ENCODE measurements at regions not wholly inside any gene's neighbourhood (a gene's known extent, or its start where the extent isn't known, plus 50 kb on each side); places are given as distances from the start of the nearest gene placed in this dataset.

DNA sequence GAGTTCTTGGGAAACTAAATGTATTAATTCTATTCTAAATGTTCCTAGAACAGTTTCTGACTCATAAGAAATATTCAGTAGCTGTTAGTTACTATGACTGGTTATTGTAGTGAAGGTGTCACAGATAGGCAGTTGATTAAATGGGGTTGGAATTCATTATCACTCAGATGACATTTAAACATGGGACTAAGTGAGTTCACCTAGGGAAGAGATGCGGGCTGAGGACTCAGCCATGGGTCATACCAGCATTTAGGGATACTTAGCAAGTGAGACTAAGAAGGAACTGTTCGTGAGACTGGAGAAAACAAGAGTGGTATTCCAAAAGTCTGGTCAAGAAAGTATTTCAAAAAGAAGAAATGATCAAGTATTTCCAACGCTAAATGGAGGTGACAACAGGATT is 125.1 kb upstream of the ADGRL4 start:
- no peak for DNase-seq

DNA sequence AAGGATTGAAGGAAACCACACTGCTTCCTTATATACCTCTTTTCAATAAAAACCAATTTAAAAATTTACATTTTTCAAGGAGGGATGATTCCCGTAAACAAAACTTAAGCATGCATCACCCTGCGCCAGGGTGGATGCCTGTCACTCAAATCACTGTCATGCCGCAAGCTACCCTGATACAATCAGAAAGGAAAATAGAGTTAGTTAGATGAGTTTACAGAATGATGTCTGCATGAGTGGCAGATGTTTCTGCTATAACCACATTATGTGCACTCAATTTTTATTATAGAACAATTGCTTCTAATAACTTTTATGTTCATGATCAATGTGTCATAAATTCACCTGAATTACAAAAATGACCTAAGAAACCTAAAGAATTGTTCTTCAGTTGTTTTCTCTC is 123.4 kb upstream of the ADGRL4 start:
- no peak for DNase-seq

GRCh38 chr1:79128722-79129121 is 122.2 kb upstream of the ADGRL4 start:
- peak; percentile 82 for DNase-seq

DNA sequence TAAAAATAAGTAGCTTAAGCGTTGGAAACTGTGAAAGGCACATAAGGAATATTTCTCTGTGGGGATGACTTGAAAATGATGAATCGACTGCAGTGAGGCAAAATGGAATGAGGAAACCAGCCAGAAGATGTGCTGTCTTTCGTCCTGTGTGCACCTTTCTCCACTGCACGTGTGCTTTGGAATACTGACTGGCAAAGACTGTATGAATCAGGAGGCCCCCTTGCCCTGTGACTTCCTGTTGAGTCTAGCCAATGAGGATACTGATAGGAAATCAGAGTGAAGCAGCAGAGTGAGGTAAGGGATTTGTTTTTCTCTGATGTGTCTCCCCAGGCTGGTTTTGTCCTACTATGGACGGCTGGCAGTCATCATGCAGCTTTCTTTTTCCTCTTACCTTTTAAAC is 118.2 kb upstream of the ADGRL4 start:
- no peak for DNase-seq

- no peak for DNase-seq
These were observed 116.0 kb upstream of the ADGRL4 start for GRCh38 chr1:79122521-79122920.

- DNase-seq: no peak
These were observed 110.8 kb upstream of the ADGRL4 start for GRCh38 chr1:79117376-79117775.

GRCh38 chr1:79113836-79114235 is 107.3 kb upstream of the ADGRL4 start:
- DNase-seq: no peak

DNA sequence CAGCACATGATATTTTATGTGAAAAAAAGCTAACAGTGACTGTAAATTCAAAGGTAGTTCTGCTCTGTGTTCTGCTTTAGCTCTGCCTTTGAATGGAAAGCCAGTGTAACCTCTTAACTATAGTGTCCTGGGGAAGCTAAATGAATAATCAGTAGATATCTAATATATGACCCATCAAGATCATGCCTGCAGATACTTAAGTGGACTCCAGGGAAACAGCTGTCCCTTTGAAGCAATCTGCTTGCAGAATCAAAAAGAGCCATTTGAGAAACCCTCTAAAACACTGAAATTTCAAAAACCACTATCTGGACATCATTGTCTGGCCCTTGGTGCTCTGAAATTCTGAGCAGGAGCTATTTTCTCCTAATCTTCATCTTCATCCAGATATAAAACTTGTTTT is 104.2 kb upstream of the ADGRL4 start:
- DNase-seq: no peak

- no peak for DNase-seq
These were observed 102.9 kb upstream of the ADGRL4 start for GRCh38 chr1:79109445-79109844.

DNA sequence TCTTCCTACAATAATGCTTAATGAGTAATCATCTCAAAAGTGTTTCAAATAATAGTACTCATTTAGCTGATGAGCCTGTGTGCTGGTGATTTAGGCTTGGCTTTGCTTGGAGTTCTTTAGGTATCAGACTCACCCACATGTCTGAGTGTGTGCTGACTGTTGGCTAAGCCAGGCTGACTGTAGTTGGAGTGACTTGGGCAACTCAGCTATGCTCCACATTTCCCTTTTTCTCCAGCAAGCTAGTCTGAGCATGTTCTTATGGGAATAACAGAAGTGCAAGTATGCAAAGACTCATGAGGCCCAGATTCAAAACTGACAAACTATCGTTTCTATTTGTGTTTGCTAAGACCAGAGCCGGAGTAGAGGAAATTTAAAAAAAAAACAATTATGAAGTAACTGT is 99.0 kb upstream of the ADGRL4 start:
- no peak for DNase-seq

DNA sequence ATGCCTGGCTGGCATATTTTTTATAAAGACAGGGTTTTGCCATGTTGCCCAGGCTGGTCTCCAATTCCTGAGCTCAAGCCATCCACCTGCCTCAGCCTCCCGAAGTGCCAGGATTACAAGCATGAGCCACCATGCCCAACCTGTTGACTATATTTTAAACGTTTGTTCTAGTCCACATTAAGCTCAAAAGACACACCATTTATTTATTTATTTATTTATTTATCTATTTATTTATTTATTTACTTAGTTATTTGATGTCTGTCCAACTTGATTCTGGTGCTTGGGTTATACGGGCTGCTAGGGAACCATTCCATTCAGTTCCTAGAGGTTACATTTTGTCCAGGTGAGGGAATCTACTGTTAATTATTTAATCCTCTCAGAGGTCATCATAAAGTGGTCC is 98.1 kb upstream of the ADGRL4 start:
- DNase-seq: no peak

- peak; percentile 81 for DNase-seq
These were observed 93.9 kb upstream of the ADGRL4 start for GRCh38 chr1:79100385-79100784.

DNA sequence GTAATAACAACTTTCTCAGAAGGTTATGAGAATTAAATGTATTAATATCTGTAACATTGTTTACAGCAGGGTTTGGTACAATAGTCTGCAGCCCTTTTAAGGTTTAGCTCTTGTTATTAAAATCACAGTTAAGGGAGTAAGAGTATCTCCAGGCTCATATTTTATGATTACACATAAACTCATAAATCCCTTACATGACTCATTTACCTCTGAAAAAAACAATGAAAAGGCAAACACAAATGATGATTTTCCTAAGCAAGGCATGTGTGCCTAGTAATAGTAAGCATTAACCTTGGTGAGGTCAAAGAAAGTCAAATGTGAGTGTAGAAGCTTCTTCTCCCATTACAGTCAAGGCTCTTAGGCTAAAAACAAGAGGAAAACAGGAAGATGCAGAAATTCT is 84.5 kb upstream of the ADGRL4 start:
- no peak for DNase-seq

DNA sequence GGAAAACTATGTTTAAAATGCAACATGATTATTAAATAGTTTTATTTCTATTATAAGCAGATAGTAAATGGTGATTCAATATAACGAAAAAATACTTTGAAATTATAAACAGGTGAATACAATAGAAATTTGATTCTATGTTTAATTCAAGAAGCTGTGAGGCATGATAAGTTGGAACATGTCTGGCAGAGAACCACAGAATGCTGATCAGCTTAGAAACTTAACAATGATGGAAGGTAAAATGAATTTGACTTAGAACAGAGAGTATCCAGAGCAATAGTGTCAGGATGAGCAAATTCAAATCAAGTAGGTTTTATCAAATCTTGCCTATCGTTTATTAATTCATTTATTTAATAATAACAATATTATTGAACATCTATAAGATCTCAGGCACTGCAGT is 83.4 kb upstream of the ADGRL4 start:
- DNase-seq: no peak

DNA sequence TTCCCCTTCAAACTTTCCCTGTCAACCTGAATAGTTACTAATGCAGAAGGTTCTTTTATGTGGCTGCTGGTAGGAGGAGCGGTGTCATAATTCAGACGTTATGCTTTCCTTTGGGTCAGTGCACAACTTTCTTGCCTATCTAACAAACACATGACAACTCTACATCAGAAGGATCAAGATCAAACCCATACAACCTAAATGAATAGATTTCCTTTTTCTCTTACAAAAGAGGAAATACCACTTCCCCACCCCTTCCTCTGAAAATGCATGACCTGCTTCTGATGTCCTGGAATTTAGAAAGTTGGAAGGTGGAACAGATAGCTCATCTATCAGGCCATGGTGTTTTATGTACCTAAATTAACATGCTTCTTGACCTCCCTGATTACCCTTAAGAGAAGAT is 75.7 kb upstream of the ADGRL4 start:
- DNase-seq: no peak

GRCh38 chr1:79079770-79080169 is 73.2 kb upstream of the ADGRL4 start:
- peak; percentile 90 for DNase-seq

DNA sequence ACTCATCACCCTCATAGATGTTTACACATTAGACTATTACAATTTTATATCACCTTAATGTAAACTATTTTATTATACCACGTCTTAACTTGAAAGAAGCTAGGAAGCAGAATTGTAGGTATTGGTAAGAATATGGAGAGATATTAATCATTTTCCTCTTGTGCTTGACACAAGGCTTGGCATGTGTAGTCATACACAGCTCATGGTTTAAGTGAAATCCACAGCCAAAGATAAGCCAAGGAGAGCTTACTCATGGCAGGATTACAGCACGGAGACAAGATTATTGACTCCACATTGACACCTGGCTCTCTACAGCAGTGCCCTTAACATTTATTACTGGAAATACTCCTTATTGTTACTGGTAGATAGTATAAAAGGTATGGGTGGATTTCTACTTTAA is 68.4 kb upstream of the ADGRL4 start:
- DNase-seq: no peak

DNA sequence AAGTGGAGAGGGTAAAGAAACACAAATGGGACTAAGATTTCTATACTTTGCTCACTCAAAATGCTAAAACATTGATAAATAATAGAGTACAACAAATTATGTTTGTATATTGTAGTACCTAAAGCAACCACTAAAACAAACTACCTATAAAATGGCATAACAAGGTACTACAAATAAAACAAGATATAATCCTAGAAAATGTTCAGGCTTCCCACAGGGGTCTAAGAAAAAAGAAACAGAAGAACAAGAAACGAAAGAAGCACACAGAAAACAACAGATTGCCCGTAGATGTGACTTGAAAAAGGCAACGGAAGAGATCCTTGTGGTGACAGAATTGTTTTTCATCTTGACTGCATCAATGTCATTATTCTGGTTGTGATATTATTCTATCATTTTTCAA is 63.3 kb upstream of the ADGRL4 start:
- DNase-seq: no peak

DNA sequence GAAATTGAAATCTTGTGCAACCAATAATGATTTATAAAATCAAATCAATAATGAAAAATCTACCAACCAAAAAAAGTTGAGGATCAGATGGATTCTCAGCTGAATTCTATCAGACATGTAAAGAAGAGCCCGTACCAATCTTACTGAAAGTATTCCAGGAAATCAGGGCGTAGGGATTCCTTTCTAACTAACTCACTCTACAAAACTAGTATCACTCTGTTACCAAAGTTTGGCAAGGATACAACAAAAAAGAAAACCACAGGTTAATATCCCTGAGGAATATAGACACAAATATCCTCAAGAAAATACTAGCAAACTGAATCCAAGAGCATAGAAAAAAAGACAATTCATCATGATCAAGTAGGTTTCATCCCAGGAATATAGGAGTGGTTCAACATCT is 52.8 kb upstream of the ADGRL4 start:
- DNase-seq: peak; percentile 29
